ENCODE measurements at regions not wholly inside any gene's neighbourhood (a gene's known extent, or its start where the extent isn't known, plus 50 kb on each side); places are given as distances from the start of the nearest gene placed in this dataset.

- no peak for DNase-seq
Observed at GRCh38 chr3:28743271-28743670, 394.6 kb upstream of the AZI2 start.

GRCh38 chr3:28743831-28744230 lies 395.2 kb upstream of the AZI2 start:
- DNase-seq = peak; percentile 66

GRCh38 chr3:28745436-28745835 lies 396.8 kb upstream of the AZI2 start:
- DNase-seq = peak; percentile 3

GRCh38 chr3:28745916-28746617 lies 397.4 kb upstream of the AZI2 start:
- DNase-seq = peak; percentile 0

- no peak for DNase-seq
Observed at GRCh38 chr3:28746990-28747389, 398.4 kb upstream of the AZI2 start.

- no peak for DNase-seq
Observed at GRCh38 chr3:28751864-28752263, 403.2 kb upstream of the AZI2 start.

- DNase-seq = no peak
Observed at GRCh38 chr3:28752290-28752689, 403.7 kb upstream of the AZI2 start.

- no peak for DNase-seq
Observed at GRCh38 chr3:28756056-28756455, 407.4 kb upstream of the AZI2 start.

GRCh38 chr3:28758115-28758514 lies 409.5 kb upstream of the AZI2 start:
- no peak for DNase-seq

- DNase-seq = no peak
Observed at GRCh38 chr3:28761375-28761774, 412.8 kb upstream of the AZI2 start.

GRCh38 chr3:28765194-28765593 lies 416.6 kb upstream of the AZI2 start:
- no peak for DNase-seq

GRCh38 chr3:28768439-28768838 lies 419.8 kb upstream of the AZI2 start:
- DNase-seq = no peak

- DNase-seq = no peak
Observed at GRCh38 chr3:28777806-28778475, 429.3 kb upstream of the AZI2 start.

GRCh38 chr3:28780480-28780879 lies 431.9 kb upstream of the AZI2 start:
- no peak for DNase-seq

- DNase-seq = no peak
Observed at GRCh38 chr3:28781053-28781452, 432.4 kb upstream of the AZI2 start.

- DNase-seq = no peak
Observed at GRCh38 chr3:28786446-28786845, 437.8 kb upstream of the AZI2 start.

- DNase-seq = no peak
Observed at GRCh38 chr3:28788571-28788970, 439.9 kb upstream of the AZI2 start.

- DNase-seq = no peak
Observed at GRCh38 chr3:28791713-28792255, 443.2 kb upstream of the AZI2 start.

- peak; percentile 5 for DNase-seq
Observed at GRCh38 chr3:28792604-28793003, 444.0 kb upstream of the AZI2 start.

- DNase-seq = peak; percentile 6
Observed at GRCh38 chr3:28799084-28799483, 450.5 kb upstream of the AZI2 start.

- DNase-seq = no peak
Observed at GRCh38 chr3:28800203-28800602, 451.6 kb upstream of the AZI2 start.

GRCh38 chr3:28808068-28808467 lies 459.4 kb upstream of the AZI2 start:
- DNase-seq = no peak

- no peak for DNase-seq
Observed at GRCh38 chr3:28816017-28816416, 464.9 kb upstream of the RBMS3 start.

- DNase-seq = no peak
Observed at GRCh38 chr3:28824316-28824715, 456.6 kb upstream of the RBMS3 start.

GRCh38 chr3:28826840-28827239 lies 454.0 kb upstream of the RBMS3 start:
- DNase-seq = no peak

All from DMS53 (cell line).